BLaER1 (cell line): ENCODE measurements at regions not wholly inside any gene's neighbourhood (a gene's known extent, or its start where the extent isn't known, plus 50 kb on each side); places are given as distances from the start of the nearest gene placed in this dataset.

ENCODE experiments used
- H3K27ac ChIP-seq: shearing (Covaris generic); formaldehyde crosslinking; 2 replicates; pipeline ENCODE4 v1.8.1; 2022
- H3K27me3 ChIP-seq: shearing (Covaris generic); formaldehyde crosslinking; 2 replicates; pipeline ENCODE4 v1.8.1; 2022
- H3K36me3 ChIP-seq: shearing (Covaris generic); formaldehyde crosslinking; 2 replicates; pipeline ENCODE4 v1.8.1; 2022
- H3K4me1 ChIP-seq: shearing (Covaris generic); formaldehyde crosslinking; 2 replicates; pipeline ENCODE4 v1.8.1; 2022
- H3K4me2 ChIP-seq: shearing (Covaris generic); formaldehyde crosslinking; 2 replicates; pipeline ENCODE4 v1.8.1; 2022
- H3K4me3 ChIP-seq: shearing (Covaris generic); formaldehyde crosslinking; 2 replicates; pipeline ENCODE4 v1.8.1; 2022
- H3K9ac ChIP-seq: shearing (Covaris generic); formaldehyde crosslinking; 2 replicates; pipeline ENCODE4 v1.8.1; 2022
- H3K9me3 ChIP-seq: shearing (Covaris generic); formaldehyde crosslinking; 2 replicates; pipeline ENCODE4 v1.8.1; 2022
- H4K20me1 ChIP-seq: shearing (Covaris generic); formaldehyde crosslinking; 2 replicates; pipeline ENCODE4 v1.8.1; 2022
- Cebpa-rat ChIP-seq: shearing (Covaris generic); IDR thresholded peaks from 2 replicates; pipeline ENCODE4 v1.8.1; 2022

DNA sequence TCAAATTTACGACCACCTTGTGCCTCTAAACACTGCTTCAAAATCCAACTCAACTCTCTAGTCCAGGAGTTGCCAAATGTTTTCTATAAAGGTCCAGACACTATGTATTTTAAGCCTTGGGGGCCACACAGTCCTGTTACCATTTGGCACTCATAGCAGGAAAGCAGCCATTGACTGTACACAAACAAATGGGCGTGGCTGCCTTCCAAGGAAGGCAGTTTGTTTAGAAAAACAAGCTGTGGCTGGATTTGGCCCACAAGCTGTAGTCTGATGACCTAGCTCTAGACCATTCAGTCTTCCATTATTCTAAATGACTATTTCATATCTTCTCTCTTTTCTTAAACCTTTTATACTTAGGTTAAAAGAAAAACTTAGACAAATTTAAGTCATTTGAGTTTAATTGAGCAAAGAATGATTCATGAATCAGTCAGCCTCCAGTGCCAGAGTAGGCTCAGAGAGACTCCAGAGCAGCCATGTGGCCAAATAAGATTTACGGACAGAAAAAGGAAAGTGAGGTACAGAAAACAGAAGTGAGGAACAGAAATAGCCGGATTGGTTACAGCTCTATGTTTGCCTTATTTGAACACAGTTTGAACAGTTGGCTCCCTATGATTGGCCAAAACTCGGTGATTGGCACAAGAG, 825.8 kb upstream of the LCORL start:
- no peaks in the 10 kb centered on the region for H3K4me1 ChIP-seq
- H3K36me3 ChIP-seq = no peaks in the 10 kb centered on the region
- peaks cover 12% of the 10 kb centered on the region for H3K9me3 ChIP-seq
- H3K4me2 ChIP-seq = no peak overlapping the region
- H3K27me3 ChIP-seq = no peaks in the 10 kb centered on the region
- H3K27ac ChIP-seq = no peak overlapping the region
- H3K4me3 ChIP-seq = no peak overlapping the region
- TF ChIP-seq Cebpa-rat = no peak
- H4K20me1 ChIP-seq = no peaks in the 10 kb centered on the region
- no peak overlapping the region for H3K9ac ChIP-seq

DNA sequence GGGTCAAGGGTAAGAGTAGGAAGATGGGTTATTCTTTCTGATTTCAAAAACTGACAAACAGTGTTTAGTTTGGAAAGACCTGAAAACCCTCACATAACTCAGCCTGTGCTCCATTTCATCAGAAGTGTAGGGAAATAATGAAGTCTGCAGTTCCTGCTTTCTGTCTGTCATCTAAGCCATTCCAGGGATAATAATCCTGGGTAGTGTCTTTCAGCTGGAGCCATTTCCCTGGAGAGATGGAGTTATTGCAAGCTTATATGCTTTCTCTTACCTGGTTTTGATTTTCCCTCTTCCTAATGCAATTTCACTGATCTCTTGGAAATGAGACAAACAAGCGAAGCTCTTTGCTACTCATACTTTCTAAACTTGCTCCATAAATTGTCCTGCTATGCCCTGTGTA, 824.8 kb upstream of the LCORL start:
- Histone ChIP-seq H3K4me3 (no peak overlapping the region), H4K20me1 (no peaks in the 10 kb centered on the region), H3K27me3 (no peaks in the 10 kb centered on the region), H3K9me3 (peaks cover 15% of the 10 kb centered on the region), H3K36me3 (no peaks in the 10 kb centered on the region), H3K4me1 (no peaks in the 10 kb centered on the region), H3K9ac (no peak overlapping the region), H3K4me2 (no peak overlapping the region), H3K27ac (no peak overlapping the region)
- TF ChIP-seq Cebpa-rat = no peak

DNA sequence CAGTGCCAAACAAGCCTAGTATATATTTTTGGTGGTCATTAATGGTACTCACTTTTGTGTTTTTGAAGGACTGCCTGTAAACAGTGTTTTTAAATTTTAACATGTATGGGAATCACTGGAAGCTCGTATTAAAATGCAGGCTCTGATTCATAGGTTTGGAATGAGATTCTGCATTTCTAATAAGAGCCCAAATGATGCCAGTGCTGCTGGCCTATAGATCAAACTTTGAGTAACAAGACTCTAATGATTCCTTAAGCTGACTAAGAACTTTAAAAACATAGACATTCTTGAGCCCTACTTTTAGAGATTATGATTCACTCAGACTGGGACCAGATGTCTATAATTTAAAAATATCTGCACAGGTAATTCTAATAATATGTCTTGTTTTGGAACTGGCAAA, 823.2 kb upstream of the LCORL start:
- no peaks in the 10 kb centered on the region for H3K27me3 ChIP-seq
- H3K9me3 ChIP-seq = peaks cover 15% of the 10 kb centered on the region
- H3K36me3 ChIP-seq = no peaks in the 10 kb centered on the region
- no peak overlapping the region for H3K27ac ChIP-seq
- no peak overlapping the region for H3K4me3 ChIP-seq
- no peaks in the 10 kb centered on the region for H3K4me1 ChIP-seq
- no peak overlapping the region for H3K9ac ChIP-seq
- no peaks in the 10 kb centered on the region for H4K20me1 ChIP-seq
- H3K4me2 ChIP-seq = no peak overlapping the region
- no peak for TF ChIP-seq Cebpa-rat

DNA sequence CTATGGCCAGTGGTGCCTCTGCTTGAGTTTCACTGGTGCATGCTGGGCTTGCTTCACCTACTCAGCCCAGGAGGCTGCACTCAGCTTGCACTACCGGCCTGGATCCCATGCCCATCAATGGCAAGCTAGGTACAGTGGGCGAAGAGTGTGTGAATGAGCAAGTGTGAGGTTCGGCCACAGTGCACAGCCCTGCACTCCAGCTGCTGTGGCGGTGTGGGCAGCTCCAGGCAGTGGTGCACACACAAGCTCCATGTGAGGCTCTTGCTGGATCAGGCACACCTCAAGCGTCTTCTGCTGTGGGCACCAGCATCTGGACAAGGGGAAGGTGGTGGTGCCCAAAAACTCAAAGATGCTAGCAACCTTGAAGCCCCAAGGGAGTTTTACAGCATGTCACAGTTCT, 820.9 kb upstream of the LCORL start:
- Histone ChIP-seq H4K20me1 (no peaks in the 10 kb centered on the region), H3K4me3 (no peak overlapping the region), H3K4me2 (no peak overlapping the region), H3K4me1 (no peaks in the 10 kb centered on the region), H3K9me3 (peaks cover 15% of the 10 kb centered on the region), H3K27me3 (no peaks in the 10 kb centered on the region), H3K36me3 (no peaks in the 10 kb centered on the region), H3K9ac (no peak overlapping the region), H3K27ac (no peak overlapping the region)
- TF ChIP-seq Cebpa-rat = no peak

DNA sequence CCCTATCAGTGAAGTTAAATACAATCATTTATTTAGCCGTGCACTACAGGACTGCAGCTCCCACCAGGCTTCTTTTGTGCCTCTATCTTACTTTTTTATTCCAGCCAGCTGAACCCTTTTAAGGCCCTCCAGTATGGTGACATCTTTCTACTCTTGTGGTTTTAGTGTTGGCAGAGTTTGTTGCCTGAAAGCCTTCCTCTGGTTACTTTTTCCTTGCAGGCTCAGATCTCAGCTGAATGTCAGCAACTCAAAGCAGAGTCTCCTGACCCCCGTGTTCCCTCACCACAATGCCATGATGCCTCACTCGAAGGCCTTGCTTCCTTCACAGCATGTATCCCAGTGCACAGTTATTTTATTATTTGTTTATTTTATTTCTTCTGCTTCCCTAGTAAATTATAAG, 818.9 kb upstream of the LCORL start:
- Histone ChIP-seq H3K4me1 (no peaks in the 10 kb centered on the region), H3K9me3 (peaks cover 15% of the 10 kb centered on the region), H3K27me3 (no peaks in the 10 kb centered on the region), H3K4me3 (no peak overlapping the region), H3K4me2 (no peak overlapping the region), H3K9ac (no peak overlapping the region), H3K27ac (no peak overlapping the region), H4K20me1 (no peaks in the 10 kb centered on the region), H3K36me3 (no peaks in the 10 kb centered on the region)
- TF ChIP-seq Cebpa-rat = no peak

DNA sequence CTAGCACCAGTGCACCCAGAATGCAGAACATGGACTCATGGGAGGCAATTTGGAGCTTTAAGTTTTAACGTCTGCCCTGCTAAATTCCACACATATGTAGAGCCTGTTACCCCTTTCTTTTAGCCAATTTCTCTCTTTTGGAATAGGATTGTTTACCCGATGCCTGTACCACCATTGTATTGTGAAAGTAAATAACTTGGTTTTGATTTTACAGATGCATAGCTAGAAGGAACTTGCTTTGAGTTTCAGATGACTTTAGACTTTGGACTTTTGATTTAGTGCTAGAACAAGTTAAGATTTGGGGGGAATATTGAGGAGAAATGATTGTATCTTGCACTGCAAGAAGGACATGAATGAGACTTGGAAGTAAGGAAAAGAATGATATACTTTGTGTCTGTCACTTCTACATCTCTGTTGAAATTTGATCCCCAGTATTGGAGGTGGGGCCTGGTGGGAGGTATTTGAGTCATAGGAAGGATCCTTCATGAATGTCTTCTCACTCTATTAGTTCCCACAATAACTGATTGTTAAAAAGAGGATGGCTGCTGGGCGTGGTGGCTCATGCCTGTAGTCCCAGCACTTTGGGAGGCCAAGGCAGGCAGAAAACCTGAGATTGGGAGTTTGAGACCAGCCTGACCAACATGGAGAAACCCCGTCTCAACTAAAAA, 794.8 kb upstream of the LCORL start:
- H3K27me3 ChIP-seq = no peaks in the 10 kb centered on the region
- no peaks in the 10 kb centered on the region for H3K36me3 ChIP-seq
- no peak overlapping the region for H3K4me3 ChIP-seq
- no peak overlapping the region for H3K9ac ChIP-seq
- no peak overlapping the region for H3K27ac ChIP-seq
- H3K4me1 ChIP-seq = no peaks in the 10 kb centered on the region
- H3K9me3 ChIP-seq = no peaks in the 10 kb centered on the region
- no peak overlapping the region for H3K4me2 ChIP-seq
- H4K20me1 ChIP-seq = no peaks in the 10 kb centered on the region
- no peak for TF ChIP-seq Cebpa-rat

DNA sequence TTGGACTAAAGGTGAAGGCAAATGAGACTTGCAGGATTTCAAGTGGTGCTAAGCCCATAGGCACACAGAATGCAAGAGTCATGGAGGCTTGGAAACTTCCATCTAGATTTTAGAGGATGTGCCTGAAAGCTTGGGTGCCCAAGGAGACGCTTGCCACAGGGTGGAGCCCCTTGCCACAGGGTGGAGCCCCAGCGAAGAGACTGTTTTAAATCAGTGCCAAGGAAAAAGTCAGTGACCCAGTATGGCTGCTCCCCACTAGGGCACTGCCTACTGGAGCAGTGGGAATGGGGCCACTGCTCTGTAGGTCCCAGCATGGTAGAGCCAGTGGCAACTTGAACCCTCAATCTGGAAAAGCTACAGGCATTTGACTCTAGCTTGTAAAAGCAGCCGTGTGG, 794.2 kb upstream of the LCORL start:
- no peak overlapping the region for H3K4me3 ChIP-seq
- no peak overlapping the region for H3K27ac ChIP-seq
- TF ChIP-seq Cebpa-rat = no peak
- no peaks in the 10 kb centered on the region for H3K36me3 ChIP-seq
- no peak overlapping the region for H3K4me2 ChIP-seq
- H4K20me1 ChIP-seq = no peaks in the 10 kb centered on the region
- no peak overlapping the region for H3K9ac ChIP-seq
- H3K9me3 ChIP-seq = no peaks in the 10 kb centered on the region
- H3K27me3 ChIP-seq = no peaks in the 10 kb centered on the region
- H3K4me1 ChIP-seq = no peaks in the 10 kb centered on the region

DNA sequence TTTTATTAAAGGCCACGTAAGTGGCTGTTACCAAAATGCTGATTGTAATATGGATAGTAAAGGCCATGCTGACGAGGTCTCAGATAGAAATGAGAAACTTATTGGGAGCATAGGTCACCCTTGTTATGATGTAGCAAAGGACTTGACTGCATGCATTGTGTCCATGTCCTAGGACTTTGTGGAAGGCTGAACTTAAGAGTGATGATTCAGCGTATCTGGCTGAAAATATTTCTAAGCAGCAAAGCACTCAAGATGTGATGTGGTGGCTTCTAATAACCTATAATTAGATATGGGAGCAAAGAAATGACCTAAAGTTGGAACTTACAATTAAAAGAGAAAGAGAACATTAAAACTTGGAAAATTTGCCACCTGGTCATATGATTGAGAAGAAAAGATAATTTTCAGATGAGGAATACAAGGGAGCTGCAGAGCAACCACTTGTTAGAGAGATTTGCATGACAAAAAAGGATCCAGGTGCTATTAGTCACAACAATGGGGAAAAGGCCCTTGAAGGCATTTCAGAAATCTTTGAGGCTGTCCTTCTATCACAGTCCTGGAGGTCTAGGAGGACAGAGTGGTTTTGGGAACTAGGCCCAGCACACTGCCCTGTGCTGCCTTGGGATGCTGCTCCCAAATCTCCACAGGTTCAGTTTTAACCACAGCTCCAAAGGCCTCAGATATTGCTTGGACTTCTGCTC, 793.7 kb upstream of the LCORL start:
- Histone ChIP-seq H3K9me3 (no peaks in the 10 kb centered on the region), H3K4me3 (no peak overlapping the region), H3K4me1 (no peaks in the 10 kb centered on the region), H3K4me2 (no peak overlapping the region), H4K20me1 (no peaks in the 10 kb centered on the region), H3K27me3 (no peaks in the 10 kb centered on the region), H3K36me3 (no peaks in the 10 kb centered on the region), H3K27ac (no peak overlapping the region), H3K9ac (no peak overlapping the region)
- no peak for TF ChIP-seq Cebpa-rat

DNA sequence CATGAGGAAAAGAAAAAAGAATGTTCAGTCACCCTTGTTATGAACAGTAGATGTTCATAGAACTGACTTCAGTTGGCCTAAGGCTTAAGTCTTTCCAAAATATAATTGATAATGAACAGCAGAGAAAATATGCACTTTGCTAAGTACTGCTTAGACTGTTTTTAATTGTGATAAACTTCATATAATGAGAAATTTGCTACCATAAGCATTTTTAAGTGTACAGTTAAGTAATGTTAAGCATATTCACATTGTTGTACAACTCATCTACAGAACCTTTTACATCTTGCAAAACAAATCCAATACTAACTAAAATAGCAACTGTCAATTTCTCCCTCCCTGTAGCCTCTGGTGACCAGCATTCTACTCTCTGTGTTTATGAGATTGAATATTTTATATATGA, 792.2 kb upstream of the LCORL start:
- no peak for TF ChIP-seq Cebpa-rat
- H3K36me3 ChIP-seq = no peaks in the 10 kb centered on the region

DNA sequence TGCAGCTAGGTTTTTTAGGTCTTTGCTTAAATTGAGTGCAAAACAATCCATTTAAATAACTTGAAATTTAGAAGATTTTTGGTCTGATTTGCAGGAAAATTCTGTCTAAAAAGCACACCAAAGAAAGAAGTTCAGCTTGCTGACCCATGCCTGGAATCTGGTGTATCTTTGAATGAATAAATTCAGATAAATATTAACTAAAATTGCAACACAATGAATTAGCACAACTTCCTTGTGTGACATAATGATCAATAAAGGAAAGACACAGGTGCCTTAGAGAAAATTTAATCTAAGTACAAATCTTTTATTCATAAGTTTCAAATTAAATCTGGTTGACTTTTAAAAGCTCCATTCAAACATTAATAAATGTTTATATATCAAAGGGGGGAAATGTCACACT, 791.5 kb upstream of the LCORL start:
- no peaks in the 10 kb centered on the region for H3K4me1 ChIP-seq
- no peak overlapping the region for H3K9ac ChIP-seq
- no peaks in the 10 kb centered on the region for H4K20me1 ChIP-seq
- H3K4me3 ChIP-seq = no peak overlapping the region
- H3K9me3 ChIP-seq = no peaks in the 10 kb centered on the region
- H3K36me3 ChIP-seq = no peaks in the 10 kb centered on the region
- H3K27ac ChIP-seq = no peak overlapping the region
- no peak for TF ChIP-seq Cebpa-rat
- H3K4me2 ChIP-seq = no peak overlapping the region
- no peaks in the 10 kb centered on the region for H3K27me3 ChIP-seq

More for the DNA sequence above, 792.2 kb upstream of the LCORL start:
- H3K27ac ChIP-seq = no peak overlapping the region
- no peaks in the 10 kb centered on the region for H3K27me3 ChIP-seq
- H3K4me2 ChIP-seq = no peak overlapping the region
- H3K9ac ChIP-seq = no peak overlapping the region
- H3K9me3 ChIP-seq = no peaks in the 10 kb centered on the region
- no peaks in the 10 kb centered on the region for H3K4me1 ChIP-seq
- H3K4me3 ChIP-seq = no peak overlapping the region
- no peaks in the 10 kb centered on the region for H4K20me1 ChIP-seq
